D721Med (cell line): ENCODE measurements at regions not wholly inside any gene's neighbourhood (a gene's known extent, or its start where the extent isn't known, plus 50 kb on each side); places are given as distances from the start of the nearest gene placed in this dataset.
"Not testable (repeated sequence)": the region's sequence is repeated elsewhere in the genome, so short reads cannot be mapped to it uniquely, and the experiment has no call there.

Source experiments
- DNase-seq: peaks from one replicate; pipeline ENCODE4 v3.0.0; 2011; ENCODE audit warnings: low spot score; ENCODE audit not compliant: insufficient read length
- FAIRE-seq: peaks from 2 replicates; lab custom pipeline; 2011; peaks lifted over from hg19 to GRCh38; lab: Jason Lieb, UNC
- CTCF ChIP-seq: IDR thresholded peaks from 2 replicates; pipeline ENCODE4 v1.5.1; 2012; ENCODE audit warnings: mild to moderate bottlenecking, control low read depth; ENCODE audit not compliant: insufficient read depth; ENCODE audit errors: missing control alignments

DNA sequence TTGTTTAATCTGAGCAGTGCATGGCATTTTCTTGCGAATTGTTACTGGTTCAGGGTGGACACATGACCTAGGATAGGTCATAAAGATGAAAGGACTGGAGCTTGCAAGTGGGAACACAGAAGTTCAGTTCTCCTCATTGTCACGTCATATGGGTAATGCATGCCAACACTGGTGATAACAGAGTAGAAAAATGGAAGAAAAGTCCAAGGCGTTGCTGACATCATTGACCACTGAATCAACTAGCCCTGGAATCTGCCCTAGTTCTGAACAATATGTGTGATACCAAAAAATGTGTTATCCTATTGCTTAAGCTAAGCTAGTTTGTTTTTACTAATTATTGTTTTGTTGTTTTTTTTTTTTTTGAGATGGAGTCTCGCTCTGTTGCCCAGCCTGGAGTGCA is 234.2 kb upstream of the MAF start:
- DNase-seq (no peak), FAIRE-seq (no peak)
- no peak for TF ChIP-seq CTCF

DNA sequence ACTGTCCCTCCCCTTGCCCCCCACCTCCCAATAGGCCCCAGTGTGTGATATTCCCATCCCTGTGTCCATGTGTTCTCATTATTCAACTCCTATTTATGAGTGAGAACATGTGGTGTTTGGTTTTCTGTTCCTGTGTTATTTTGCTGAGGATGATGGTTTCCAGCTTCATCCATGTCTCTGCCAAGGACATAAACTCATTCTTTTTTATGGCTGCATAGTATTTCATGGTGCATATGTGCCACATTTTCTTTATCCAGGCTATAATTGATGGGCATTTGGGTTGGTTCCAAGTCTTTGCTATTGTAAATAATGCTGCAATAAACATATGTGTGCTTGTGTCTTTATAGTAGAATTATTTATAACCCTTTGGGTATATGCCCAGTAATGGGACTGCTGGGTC is 233.5 kb upstream of the MAF start:
- DNase-seq, FAIRE-seq: not testable (repeated sequence)

DNA sequence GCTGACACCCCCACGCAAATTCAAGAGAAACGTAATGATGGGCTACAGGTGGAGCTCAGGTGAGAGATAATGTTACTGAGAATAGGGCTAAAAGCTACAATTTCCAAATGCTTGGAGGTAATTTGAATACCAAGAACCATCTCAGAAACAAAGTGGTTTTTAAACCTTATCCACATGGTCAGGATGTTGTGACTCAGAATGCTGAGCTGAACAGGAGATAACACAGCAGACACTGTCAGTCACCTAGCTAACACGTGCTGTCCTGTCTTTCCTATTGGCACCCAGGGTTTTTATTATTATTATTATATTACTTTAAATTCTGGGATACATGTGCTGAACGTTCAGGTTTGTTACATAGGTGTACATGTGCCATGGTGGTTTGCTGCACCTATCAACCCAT is 233.0 kb upstream of the MAF start:
- DNase-seq (no peak), FAIRE-seq (no peak)
- TF ChIP-seq CTCF: no peak

- no peak for FAIRE-seq
- no peak for DNase-seq
- TF ChIP-seq CTCF: no peak
These were observed 226.4 kb upstream of the MAF start for GRCh38 chr16:79826732-79827475.

GRCh38 chr16:79825002-79825401 is 224.5 kb upstream of the MAF start:
- FAIRE-seq (no peak), DNase-seq (no peak)
- no peak for TF ChIP-seq CTCF

DNA sequence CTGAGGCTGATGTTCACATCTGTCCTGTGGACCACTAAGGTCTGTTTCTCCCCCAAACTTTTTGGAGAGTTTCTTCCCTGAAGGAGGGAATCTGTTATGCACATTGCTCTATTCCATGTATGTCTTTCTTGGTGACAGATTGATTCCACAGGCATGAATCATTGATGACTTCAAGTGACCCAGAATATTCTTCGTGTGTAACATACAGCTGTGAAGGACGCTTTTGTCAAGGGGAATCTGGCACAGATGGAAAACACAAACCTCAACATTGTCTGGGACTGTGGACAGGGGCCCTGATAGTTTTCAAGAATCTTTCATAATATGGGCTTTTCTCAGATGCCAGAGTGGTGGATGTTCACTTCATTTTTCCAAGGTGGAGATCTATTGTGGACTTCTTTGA is 223.1 kb upstream of the MAF start:
- no peak for FAIRE-seq
- DNase-seq: no peak
- TF ChIP-seq CTCF: no peak

DNA sequence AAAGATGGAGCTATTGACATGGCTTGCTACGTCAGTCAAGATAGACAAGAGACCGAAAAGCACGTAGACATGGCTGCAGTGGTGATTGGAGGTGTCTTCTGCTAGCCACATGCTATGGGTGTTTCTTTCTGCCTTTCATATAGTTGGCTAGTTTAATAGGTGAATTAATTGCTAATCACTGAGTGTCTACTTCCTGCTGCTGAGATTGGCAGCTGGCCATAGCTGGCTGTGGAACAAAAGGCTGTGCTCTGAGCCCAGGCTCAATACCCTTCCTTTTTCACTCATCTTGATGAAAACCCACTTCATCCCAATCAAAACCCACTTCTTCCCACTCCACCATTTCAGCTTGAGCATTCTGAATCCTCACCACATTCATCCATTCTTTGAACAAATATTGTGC is 221.4 kb upstream of the MAF start:
- TF ChIP-seq CTCF: no peak
- FAIRE-seq: no peak
- DNase-seq: no peak
